ENCODE measurements at regions not wholly inside any gene's neighbourhood (a gene's known extent, or its start where the extent isn't known, plus 50 kb on each side); places are given as distances from the start of the nearest gene placed in this dataset.

DNA sequence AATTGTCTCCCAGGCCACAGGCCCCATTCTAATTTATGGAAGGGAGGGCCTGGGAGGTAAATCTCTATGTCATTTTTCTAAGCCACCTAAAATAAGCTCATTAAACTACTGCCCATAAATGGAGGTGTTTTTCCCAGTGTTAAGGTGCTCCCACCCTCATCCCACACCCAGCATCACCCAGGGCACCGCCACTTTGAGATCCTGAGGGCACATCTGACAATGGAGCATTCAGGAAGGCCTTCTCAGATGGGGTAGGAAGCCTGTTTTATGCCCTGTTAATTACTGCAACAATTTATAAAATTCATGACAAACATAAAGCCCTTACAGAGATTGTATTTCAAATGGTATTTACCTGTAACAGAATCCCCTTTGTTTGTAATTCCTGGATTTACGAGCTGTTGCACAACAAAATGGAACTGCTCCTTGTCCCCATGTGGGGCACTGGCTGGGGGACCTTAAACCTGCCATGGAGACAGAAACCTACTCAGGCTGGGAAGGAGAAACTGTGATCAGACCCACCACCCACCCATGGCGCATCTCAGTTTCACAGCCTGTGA, 319.5 kb upstream of the USP24 start:
- Mint-ChIP-seq H3K9me3 (no peaks in the 10 kb centered on the region; a peak in 1 of 5 replicates), H3K27me3 (ENCODE audit: low read depth) (peaks cover 43% of the 10 kb centered on the region), H3K4me3 (no peak overlapping the region), H3K27ac (no peak overlapping the region), H3K4me1 (peaks cover 13 to 15% of the 10 kb centered on the region in 2 experiments), H3K36me3 (ENCODE audit: insufficient read depth in 1 of 3, low read depth in 3 of 3) (no peaks in the 10 kb centered on the region)
- H4K20me1 ChIP-seq (ENCODE audit: control insufficient read depth, insufficient read depth, insufficient read length), result no peaks in the 10 kb centered on the region
- H3K4ac ChIP-seq (ENCODE audit: low read depth, low read length), result no peak overlapping the region
- H2BK12ac ChIP-seq (ENCODE audit: insufficient read length, low read depth, low read length), result no peak overlapping the region
- no peak overlapping the region for H3K9ac ChIP-seq (ENCODE audit: extremely low read depth, insufficient read length, low read length)
- H3K4me1 ChIP-seq (ENCODE audit: insufficient read depth, low read length), result no peaks in the 10 kb centered on the region
- H4K5ac ChIP-seq (ENCODE audit: insufficient read length, low read depth, low read length), result no peak overlapping the region
- H3K4me2 ChIP-seq (ENCODE audit: insufficient read depth, insufficient read length, low read length), result no peak overlapping the region
- H3K14ac ChIP-seq (ENCODE audit: insufficient read depth, low read length), result no peak overlapping the region
- no peak overlapping the region for H2AFZ ChIP-seq (ENCODE audit: low read length)
- no peak overlapping the region for H3K18ac ChIP-seq (ENCODE audit: insufficient read length, low read depth, low read length)
- H4K91ac ChIP-seq (ENCODE audit: insufficient read length, low read depth, low read length), result no peak overlapping the region
- no peaks in the 10 kb centered on the region for H3K79me1 ChIP-seq (ENCODE audit: insufficient read depth, low read depth, low read length, poor library complexity, severe bottlenecking)
- H4K8ac ChIP-seq (replicated peaks; ENCODE audit: insufficient read length, low read depth, low read length), result no peak overlapping the region
- H3K56ac ChIP-seq (ENCODE audit: insufficient read length, low read depth, low read length), result no peak overlapping the region
- no peaks in the 10 kb centered on the region for H3K23me2 ChIP-seq (ENCODE audit: insufficient read length, low read depth, low read length, poor library complexity, severe bottlenecking)
- no peak for DNase-seq
- H3T11ph ChIP-seq (ENCODE audit: low read length), result no peak overlapping the region
- no peak overlapping the region for H2BK20ac ChIP-seq (ENCODE audit: low read depth, low read length, poor library complexity, severe bottlenecking)
- no peak overlapping the region for H2BK5ac ChIP-seq (ENCODE audit: insufficient read length, low read length)
- no peaks in the 10 kb centered on the region for H3K9me3 ChIP-seq (ENCODE audit: control insufficient read depth, low read depth, low read length)
- no peak overlapping the region for H3K27ac ChIP-seq (ENCODE audit: insufficient read length, low read depth, low read length)
- no peaks in the 10 kb centered on the region for H3K79me2 ChIP-seq (ENCODE audit: insufficient read depth, low read length)
- no CpG with 5 or more reads among the region's 3 CpGs for WGBS (ENCODE audit: extremely low coverage, insufficient read length, low lambda C conversion rate)
- H2AK5ac ChIP-seq (ENCODE audit: insufficient read length, low read length), result no peak overlapping the region
- H3K27me3 ChIP-seq (ENCODE audit: insufficient read depth, low read length), result no peaks in the 10 kb centered on the region
- TF ChIP-seq, protein P1, sequence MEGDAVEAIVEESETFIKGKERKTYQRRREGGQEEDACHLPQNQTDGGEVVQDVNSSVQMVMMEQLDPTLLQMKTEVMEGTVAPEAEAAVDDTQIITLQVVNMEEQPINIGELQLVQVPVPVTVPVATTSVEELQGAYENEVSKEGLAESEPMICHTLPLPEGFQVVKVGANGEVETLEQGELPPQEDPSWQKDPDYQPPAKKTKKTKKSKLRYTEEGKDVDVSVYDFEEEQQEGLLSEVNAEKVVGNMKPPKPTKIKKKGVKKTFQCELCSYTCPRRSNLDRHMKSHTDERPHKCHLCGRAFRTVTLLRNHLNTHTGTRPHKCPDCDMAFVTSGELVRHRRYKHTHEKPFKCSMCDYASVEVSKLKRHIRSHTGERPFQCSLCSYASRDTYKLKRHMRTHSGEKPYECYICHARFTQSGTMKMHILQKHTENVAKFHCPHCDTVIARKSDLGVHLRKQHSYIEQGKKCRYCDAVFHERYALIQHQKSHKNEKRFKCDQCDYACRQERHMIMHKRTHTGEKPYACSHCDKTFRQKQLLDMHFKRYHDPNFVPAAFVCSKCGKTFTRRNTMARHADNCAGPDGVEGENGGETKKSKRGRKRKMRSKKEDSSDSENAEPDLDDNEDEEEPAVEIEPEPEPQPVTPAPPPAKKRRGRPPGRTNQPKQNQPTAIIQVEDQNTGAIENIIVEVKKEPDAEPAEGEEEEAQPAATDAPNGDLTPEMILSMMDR (conservative IDR thresholded peaks at IDR 0.05), result no peak
- no peak overlapping the region for H2BK15ac ChIP-seq (ENCODE audit: low read depth, low read length)
- no peak overlapping the region for H3K23ac ChIP-seq (ENCODE audit: insufficient read length, low read depth, low read length)
- no peak overlapping the region for H2BK120ac ChIP-seq (ENCODE audit: low read depth, low read length, poor library complexity, severe bottlenecking)

All from H9 (cell line).